GM18868 (cell line): ENCODE measurements at regions not wholly inside any gene's neighbourhood (a gene's known extent, or its start where the extent isn't known, plus 50 kb on each side); places are given as distances from the start of the nearest gene placed in this dataset.
"Not testable (repeated sequence)": the region's sequence is repeated elsewhere in the genome, so short reads cannot be mapped to it uniquely, and the experiment has no call there.

Experiments
- ATAC-seq: cut with Tn5 transposase; IDR thresholded peaks from one replicate; pipeline ENCODE4 v1.9.1; 2021; ENCODE audit warnings: mild to moderate bottlenecking, moderate library complexity; ENCODE audit not compliant: unreplicated experiment

GRCh38 chr6:163867518-163868292 is 453.2 kb downstream of the QKI start:
- no peak for ATAC-seq

DNA sequence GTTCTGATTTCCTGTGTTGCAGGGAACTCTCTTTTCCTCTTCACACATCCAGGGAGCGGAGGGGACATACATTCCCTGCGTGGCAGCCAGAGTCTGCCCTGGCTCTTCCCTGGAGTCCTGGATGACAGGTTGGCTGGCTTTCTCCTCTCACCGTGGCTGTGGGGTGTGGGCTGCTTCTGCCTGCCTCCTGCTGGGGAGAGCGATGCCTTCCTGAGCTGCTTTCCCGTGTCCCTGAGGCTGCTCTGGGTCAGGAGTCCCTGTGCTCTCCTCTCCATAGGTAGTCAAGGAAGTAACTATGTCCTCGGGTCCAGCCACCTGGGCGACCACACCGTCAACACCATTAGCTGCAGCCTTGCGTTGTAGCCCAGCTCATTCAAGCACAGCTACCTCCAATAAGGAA is 451.7 kb downstream of the QKI start:
- ATAC-seq, result no peak

- ATAC-seq, result no peak
Observed at GRCh38 chr6:163863565-163863964, 449.0 kb downstream of the QKI start.

GRCh38 chr6:163862701-163863100 is 448.2 kb downstream of the QKI start:
- no peak for ATAC-seq

DNA sequence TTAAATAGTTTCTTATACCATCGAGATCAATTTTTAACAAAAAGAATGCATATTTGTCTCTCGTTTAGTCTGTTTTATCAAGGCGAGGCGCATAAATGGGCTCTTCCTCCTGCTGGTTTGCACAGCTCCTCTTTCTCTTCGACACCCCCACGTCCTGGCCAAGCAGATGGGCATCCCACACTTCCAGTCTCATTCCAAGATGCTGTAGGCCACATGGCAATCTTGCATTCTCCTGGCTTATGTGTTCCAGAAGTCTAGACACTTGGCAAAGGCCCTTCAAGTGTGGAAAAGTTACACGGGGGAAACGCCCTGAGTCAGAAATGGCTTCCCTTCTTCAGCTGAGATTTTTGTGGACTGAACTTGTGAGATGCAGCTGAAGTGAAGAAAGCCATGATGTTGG is 447.1 kb downstream of the QKI start:
- ATAC-seq, result no peak

DNA sequence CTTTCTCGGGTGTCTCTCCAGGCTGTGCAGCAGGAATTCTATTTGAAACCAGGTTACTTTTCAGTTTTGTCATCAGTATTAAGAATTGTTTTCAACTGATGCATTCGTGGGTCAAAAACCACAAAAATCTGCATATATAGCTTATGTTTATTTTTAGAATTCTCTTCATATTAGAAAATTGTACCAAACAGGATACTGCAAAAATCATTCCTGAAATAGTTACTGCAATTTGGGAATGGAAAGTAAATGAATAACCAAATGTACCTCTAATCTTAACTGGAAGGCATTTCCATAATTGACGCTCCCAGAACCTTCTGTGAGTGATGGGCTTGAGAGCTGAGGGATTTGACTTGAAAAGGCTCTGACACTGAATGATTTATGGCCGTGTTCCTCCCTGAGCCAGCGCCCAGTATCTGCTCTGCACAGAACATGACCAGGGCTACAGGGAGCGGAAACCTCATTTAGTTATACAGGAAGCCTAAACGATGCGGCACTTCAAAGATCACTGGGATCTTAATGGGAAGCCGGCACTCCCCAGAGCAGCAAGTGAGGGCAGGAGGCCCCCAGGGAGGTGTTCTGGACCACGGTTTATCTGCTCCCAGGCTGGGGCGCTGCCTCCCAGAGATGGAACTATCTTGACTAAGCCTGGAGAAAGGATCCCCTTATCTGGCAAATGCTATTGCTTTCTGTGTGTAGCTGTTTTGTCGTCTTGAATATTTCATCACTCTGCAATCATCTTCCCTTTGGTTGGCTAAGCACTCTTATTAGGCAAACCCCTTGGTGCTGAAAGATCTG is 446.0 kb downstream of the QKI start:
- no peak for ATAC-seq

GRCh38 chr6:163858870-163859269 is 444.4 kb downstream of the QKI start:
- not testable (repeated sequence) for ATAC-seq

DNA sequence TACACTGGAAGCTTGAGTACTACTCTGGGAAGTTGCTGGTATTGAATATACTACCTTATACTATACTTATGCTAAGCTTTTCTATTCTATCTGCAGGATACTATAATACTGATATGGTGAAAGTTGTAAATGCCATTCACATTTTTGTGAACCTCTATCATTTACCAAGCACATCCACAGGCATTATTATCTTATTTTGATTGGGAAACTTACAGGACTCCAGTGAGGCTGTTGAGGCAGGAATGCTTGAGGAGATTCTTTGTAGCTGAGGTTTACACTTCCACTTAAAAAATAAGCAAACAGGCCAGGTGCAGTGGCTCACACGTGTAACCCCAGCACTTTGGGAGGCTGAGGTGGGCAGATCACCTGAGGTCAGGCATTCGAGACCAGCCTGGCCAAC is 442.9 kb downstream of the QKI start:
- no peak for ATAC-seq

GRCh38 chr6:163850874-163851273 is 436.4 kb downstream of the QKI start:
- ATAC-seq, result no peak

GRCh38 chr6:163844761-163845160 is 430.2 kb downstream of the QKI start:
- ATAC-seq, result no peak

- ATAC-seq, result no peak
Observed at GRCh38 chr6:163844357-163844756, 429.8 kb downstream of the QKI start.

DNA sequence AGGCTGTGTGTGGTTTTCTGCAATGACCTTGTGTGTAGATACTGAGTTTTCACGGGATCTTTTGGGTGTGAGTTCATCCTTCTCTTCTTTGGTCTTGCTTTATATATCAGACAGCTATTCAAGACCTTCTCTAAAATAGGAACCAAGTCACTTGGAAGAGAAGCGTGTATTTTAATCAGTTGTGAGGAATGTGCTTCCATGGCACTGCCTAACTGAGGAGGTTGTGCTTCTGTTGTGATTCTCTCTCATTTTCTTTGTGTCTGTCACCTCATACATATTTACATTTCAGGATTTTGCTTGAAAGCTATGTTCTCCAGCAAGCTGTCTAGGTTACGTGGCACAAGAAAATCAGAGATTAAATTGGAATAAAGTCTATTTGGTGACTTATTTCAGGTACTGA is 428.7 kb downstream of the QKI start:
- ATAC-seq, result no peak

- ATAC-seq, result peak; percentile 98
Observed at GRCh38 chr6:163842467-163842866, 427.9 kb downstream of the QKI start.

GRCh38 chr6:163841733-163842132 is 427.2 kb downstream of the QKI start:
- ATAC-seq, result no peak

GRCh38 chr6:163841326-163841725 is 426.8 kb downstream of the QKI start:
- ATAC-seq, result no peak

GRCh38 chr6:163840880-163841279 is 426.4 kb downstream of the QKI start:
- no peak for ATAC-seq

GRCh38 chr6:163839296-163839695 is 424.8 kb downstream of the QKI start:
- ATAC-seq, result no peak

GRCh38 chr6:163837691-163838431 is 423.3 kb downstream of the QKI start:
- ATAC-seq, result no peak

GRCh38 chr6:163836876-163837690 is 422.6 kb downstream of the QKI start:
- ATAC-seq, result no peak

GRCh38 chr6:163835439-163836171 is 421.1 kb downstream of the QKI start:
- no peak for ATAC-seq
